ENCODE measurements at regions not wholly inside any gene's neighbourhood (a gene's known extent, or its start where the extent isn't known, plus 50 kb on each side); places are given as distances from the start of the nearest gene placed in this dataset.

- H2AFZ ChIP-seq (ENCODE audit: low read length) = no peak overlapping the region
- no peaks in the 10 kb centered on the region for H3K36me3 ChIP-seq (replicated peaks; ENCODE audit: insufficient read depth, low read length)
- no peaks in the 10 kb centered on the region for H3K9me3 ChIP-seq (replicated peaks; ENCODE audit: insufficient read depth, low read length)
- no peak overlapping the region for H3K4me2 ChIP-seq (ENCODE audit: low read depth, low read length)
- no peaks in the 10 kb centered on the region for H3F3A ChIP-seq (ENCODE audit: insufficient read depth, low read length)
- DNase-seq = no peak
- H3K4me1 ChIP-seq (ENCODE audit: low read length) = no peaks in the 10 kb centered on the region
- H3K79me2 ChIP-seq (ENCODE audit: low read length) = no peaks in the 10 kb centered on the region
- H3K9me2 ChIP-seq (replicated peaks; ENCODE audit: insufficient read depth, low read length) = no peaks in the 10 kb centered on the region
- no peaks in the 10 kb centered on the region for H4K20me1 ChIP-seq (ENCODE audit: insufficient read depth, low read length)
- H3K4me3 ChIP-seq (ENCODE audit: low read length) = no peak overlapping the region
- no peak overlapping the region for H3K9ac ChIP-seq (ENCODE audit: low read length)
- no peaks in the 10 kb centered on the region for H3K27me3 ChIP-seq (replicated peaks; ENCODE audit: insufficient read depth, low read length)
- TF ChIP-seq EZH2phosphoT487 (IDR thresholded peaks at IDR 0.05; ENCODE audit: low read length) = no peak
- TF ChIP-seq CTCF (IDR thresholded peaks at IDR 0.05; ENCODE audit: low read length) = no peak
- TF ChIP-seq EZH2 (optimal IDR thresholded peaks at IDR 0.05; ENCODE audit: low read depth, low read length) = no peak
- no peak overlapping the region for H3K27ac ChIP-seq (ENCODE audit: low read length)
Measured at GRCh38 chr11:109619498-109619897, 197.5 kb downstream of the C11orf87 start.

GRCh38 chr11:109629734-109630133, 207.7 kb downstream of the C11orf87 start:
- H3K79me2 ChIP-seq (ENCODE audit: low read length) = no peaks in the 10 kb centered on the region
- no peaks in the 10 kb centered on the region for H3K4me1 ChIP-seq (ENCODE audit: low read length)
- H2AFZ ChIP-seq (ENCODE audit: low read length) = no peak overlapping the region
- H3K9me3 ChIP-seq (replicated peaks; ENCODE audit: insufficient read depth, low read length) = no peaks in the 10 kb centered on the region
- no peak overlapping the region for H3K4me2 ChIP-seq (ENCODE audit: low read depth, low read length)
- H3F3A ChIP-seq (ENCODE audit: insufficient read depth, low read length) = no peaks in the 10 kb centered on the region
- H4K20me1 ChIP-seq (ENCODE audit: insufficient read depth, low read length) = no peaks in the 10 kb centered on the region
- TF ChIP-seq CTCF (IDR thresholded peaks at IDR 0.05; ENCODE audit: low read length) (no peak), EZH2phosphoT487 (IDR thresholded peaks at IDR 0.05; ENCODE audit: low read length) (no peak), EZH2 (optimal IDR thresholded peaks at IDR 0.05; ENCODE audit: low read depth, low read length) (no peak)
- H3K27ac ChIP-seq (ENCODE audit: low read length) = no peak overlapping the region
- H3K9me2 ChIP-seq (replicated peaks; ENCODE audit: insufficient read depth, low read length) = no peaks in the 10 kb centered on the region
- H3K27me3 ChIP-seq (replicated peaks; ENCODE audit: insufficient read depth, low read length) = no peaks in the 10 kb centered on the region
- H3K36me3 ChIP-seq (replicated peaks; ENCODE audit: insufficient read depth, low read length) = no peaks in the 10 kb centered on the region
- no peak overlapping the region for H3K9ac ChIP-seq (ENCODE audit: low read length)
- H3K4me3 ChIP-seq (ENCODE audit: low read length) = no peak overlapping the region
- no peak for DNase-seq

- Histone ChIP-seq H3K4me2 (ENCODE audit: low read depth, low read length) (no peak overlapping the region), H3K79me2 (ENCODE audit: low read length) (no peaks in the 10 kb centered on the region), H3K9me3 (replicated peaks; ENCODE audit: insufficient read depth, low read length) (no peaks in the 10 kb centered on the region), H4K20me1 (ENCODE audit: insufficient read depth, low read length) (no peaks in the 10 kb centered on the region), H3K4me1 (ENCODE audit: low read length) (no peaks in the 10 kb centered on the region), H3K27me3 (replicated peaks; ENCODE audit: insufficient read depth, low read length) (no peaks in the 10 kb centered on the region), H3K27ac (ENCODE audit: low read length) (no peak overlapping the region), H3K36me3 (replicated peaks; ENCODE audit: insufficient read depth, low read length) (no peaks in the 10 kb centered on the region), H3K9ac (ENCODE audit: low read length) (no peak overlapping the region), H3F3A (ENCODE audit: insufficient read depth, low read length) (no peaks in the 10 kb centered on the region), H2AFZ (ENCODE audit: low read length) (no peak overlapping the region), H3K4me3 (ENCODE audit: low read length) (no peak overlapping the region), H3K9me2 (replicated peaks; ENCODE audit: insufficient read depth, low read length) (no peaks in the 10 kb centered on the region)
- DNase-seq = peak; percentile 12
- TF ChIP-seq EZH2 (optimal IDR thresholded peaks at IDR 0.05; ENCODE audit: low read depth, low read length) (no peak), EZH2phosphoT487 (IDR thresholded peaks at IDR 0.05; ENCODE audit: low read length) (no peak), CTCF (IDR thresholded peaks at IDR 0.05; ENCODE audit: low read length) (no peak)
Measured at GRCh38 chr11:109641549-109641948, 219.6 kb downstream of the C11orf87 start.
